ENCODE measurements at regions not wholly inside any gene's neighbourhood (a gene's known extent, or its start where the extent isn't known, plus 50 kb on each side); places are given as distances from the start of the nearest gene placed in this dataset.

DNA sequence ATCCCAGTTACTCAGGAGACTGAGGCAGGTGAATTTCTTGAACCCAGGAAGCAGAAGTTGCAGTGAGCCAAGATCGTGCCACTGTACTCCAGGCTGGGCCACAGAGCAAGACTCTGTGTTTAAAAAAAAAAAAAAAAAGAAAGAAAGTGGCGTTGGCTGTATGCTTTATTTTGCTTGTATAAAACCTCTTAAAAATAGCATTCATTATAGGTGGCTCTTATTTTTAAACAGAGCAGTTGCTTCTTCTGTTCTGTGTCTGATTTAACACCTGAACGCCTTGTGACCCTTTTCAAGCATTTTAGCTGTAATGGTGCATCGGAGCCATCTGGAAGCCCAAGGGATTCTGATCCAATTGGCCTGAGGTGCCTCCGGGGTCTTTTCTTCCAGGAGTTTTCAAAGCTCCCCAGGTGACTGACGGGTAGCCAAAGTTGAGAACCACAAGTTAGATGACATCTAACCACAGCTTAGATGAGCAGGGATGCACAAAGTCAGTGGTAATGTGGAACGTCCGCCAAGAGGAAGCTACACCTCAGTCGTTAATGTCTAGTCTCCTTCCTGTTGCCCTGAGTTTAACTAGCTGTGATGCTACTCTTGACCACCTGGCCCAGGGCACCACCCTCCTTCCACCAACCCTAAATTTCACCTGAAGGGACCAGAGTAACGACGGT lies 274.6 kb upstream of the KLF6 start:
- DNase-seq (ENCODE audit: low read depth, low spot score): no peak
- POLR2A ChIA-PET: interaction anchor here (0.8 kb wide), 1 partner anchor 79 kb away, joined by 3 read pairs; no protein-coding TSS in a partner anchor
- CTCF ChIA-PET: no interaction called here
- TF ChIP-seq, protein P1, sequence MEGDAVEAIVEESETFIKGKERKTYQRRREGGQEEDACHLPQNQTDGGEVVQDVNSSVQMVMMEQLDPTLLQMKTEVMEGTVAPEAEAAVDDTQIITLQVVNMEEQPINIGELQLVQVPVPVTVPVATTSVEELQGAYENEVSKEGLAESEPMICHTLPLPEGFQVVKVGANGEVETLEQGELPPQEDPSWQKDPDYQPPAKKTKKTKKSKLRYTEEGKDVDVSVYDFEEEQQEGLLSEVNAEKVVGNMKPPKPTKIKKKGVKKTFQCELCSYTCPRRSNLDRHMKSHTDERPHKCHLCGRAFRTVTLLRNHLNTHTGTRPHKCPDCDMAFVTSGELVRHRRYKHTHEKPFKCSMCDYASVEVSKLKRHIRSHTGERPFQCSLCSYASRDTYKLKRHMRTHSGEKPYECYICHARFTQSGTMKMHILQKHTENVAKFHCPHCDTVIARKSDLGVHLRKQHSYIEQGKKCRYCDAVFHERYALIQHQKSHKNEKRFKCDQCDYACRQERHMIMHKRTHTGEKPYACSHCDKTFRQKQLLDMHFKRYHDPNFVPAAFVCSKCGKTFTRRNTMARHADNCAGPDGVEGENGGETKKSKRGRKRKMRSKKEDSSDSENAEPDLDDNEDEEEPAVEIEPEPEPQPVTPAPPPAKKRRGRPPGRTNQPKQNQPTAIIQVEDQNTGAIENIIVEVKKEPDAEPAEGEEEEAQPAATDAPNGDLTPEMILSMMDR (IDR thresholded peaks at IDR 0.05; ENCODE audit: insufficient read depth, low read length, missing control alignments): no peak
- H3K4me3 ChIP-seq (ENCODE audit: low read depth, low read length): no peak overlapping the region

DNA sequence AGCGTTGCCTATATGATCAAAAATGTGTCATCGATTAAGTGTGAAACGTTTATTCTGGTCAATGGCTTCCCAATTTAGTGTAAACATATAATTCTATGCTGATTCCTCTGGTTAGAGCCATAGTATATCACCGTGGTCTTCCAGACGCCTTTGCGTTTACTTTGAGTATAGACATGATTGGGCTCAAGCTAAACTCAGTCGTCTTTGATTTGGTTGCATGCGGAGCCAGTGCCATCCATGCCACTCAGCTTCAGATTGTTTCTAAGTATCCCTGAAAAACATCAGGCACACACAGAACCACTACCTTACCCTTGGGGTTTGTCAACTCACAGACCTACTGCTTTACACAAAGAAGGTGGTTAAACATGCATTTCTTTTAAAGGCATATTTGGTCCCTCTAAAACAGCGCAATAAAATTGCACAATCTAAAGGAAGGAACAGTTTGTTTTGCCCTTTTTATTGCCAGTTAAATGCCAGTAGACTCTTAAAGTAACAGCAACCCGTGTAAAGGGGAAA lies 273.6 kb upstream of the KLF6 start:
- ChIA-PET POLR2A (no interaction called here), CTCF (no interaction called here)
- TF ChIP-seq, protein P1 (IDR thresholded peaks at IDR 0.05; ENCODE audit: insufficient read depth, low read length, missing control alignments): no peak
- H3K4me3 ChIP-seq (ENCODE audit: low read depth, low read length): no peak overlapping the region
- no peak for DNase-seq (ENCODE audit: low read depth, low spot score)

DNA sequence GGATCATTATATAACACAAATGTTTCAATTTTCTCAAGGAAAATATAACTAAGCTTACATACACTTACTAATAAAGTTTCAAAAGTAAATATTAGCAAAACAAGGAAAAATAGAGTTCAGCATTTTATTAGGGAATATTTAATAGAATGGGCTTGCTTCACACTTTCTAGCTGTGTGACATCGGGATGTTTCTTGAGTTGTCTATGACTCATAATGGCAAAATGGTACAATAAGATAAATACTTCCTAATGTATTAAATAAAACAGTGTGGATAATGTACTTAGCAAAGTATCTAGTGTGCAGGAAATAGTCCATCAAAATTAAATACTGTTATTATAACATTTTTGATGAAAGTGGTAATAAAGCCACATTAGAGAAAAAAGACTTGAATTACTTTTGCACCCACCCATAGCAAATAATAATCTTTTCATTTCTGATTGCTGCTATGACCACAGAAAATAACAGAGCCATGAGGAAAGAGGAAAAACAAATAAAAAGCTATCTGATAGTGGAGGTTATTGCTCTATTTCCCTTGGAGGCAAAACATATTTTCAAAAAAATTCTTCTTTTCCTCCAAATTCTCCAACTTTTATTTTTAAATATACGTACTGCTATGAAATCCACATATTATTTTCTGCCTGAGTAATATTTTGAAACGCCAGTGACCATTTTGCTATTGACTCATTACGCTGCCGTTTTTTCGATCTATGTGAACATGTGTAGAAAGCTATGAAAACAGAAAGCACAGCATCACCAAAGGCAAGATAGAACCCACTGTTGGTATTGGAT lies 272.9 kb upstream of the KLF6 start:
- H3K4me3 ChIP-seq (ENCODE audit: low read depth, low read length): no peak overlapping the region
- no peak for DNase-seq (ENCODE audit: low read depth, low spot score)
- ChIA-PET CTCF (no interaction called here), POLR2A (interaction anchor here (0.6 kb wide), 1 partner anchor 17 kb away, joined by 3 read pairs; no protein-coding TSS in a partner anchor)
- TF ChIP-seq, protein P1 (IDR thresholded peaks at IDR 0.05; ENCODE audit: insufficient read depth, low read length, missing control alignments): no peak

DNA sequence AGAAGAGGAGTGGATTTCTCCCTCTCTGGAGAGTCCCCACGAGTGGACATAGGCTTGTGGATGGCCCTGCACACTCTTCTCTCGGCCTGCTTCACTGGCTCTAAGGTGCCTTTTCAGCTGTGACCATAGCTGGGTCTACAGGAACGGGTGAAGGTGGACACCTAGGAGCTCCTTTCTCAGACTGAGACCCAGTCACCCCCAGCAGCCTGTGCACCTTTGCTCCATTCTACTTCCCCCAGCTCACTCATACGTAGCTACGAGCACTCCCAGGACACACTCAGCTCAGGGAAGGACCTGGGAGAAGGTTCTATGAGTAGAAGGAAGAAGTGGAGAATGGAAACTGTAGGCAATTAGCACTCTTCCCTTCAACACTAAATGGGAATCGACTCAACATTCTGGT lies 272.0 kb upstream of the KLF6 start:
- TF ChIP-seq, protein P1 (IDR thresholded peaks at IDR 0.05; ENCODE audit: insufficient read depth, low read length, missing control alignments): no peak
- ChIA-PET POLR2A (interaction anchor here (0.6 kb wide), 1 partner anchor 16 kb away, joined by 3 read pairs; no protein-coding TSS in a partner anchor), CTCF (no interaction called here)
- DNase-seq (ENCODE audit: low read depth, low spot score): no peak
- no peak overlapping the region for H3K4me3 ChIP-seq (ENCODE audit: low read depth, low read length)

DNA sequence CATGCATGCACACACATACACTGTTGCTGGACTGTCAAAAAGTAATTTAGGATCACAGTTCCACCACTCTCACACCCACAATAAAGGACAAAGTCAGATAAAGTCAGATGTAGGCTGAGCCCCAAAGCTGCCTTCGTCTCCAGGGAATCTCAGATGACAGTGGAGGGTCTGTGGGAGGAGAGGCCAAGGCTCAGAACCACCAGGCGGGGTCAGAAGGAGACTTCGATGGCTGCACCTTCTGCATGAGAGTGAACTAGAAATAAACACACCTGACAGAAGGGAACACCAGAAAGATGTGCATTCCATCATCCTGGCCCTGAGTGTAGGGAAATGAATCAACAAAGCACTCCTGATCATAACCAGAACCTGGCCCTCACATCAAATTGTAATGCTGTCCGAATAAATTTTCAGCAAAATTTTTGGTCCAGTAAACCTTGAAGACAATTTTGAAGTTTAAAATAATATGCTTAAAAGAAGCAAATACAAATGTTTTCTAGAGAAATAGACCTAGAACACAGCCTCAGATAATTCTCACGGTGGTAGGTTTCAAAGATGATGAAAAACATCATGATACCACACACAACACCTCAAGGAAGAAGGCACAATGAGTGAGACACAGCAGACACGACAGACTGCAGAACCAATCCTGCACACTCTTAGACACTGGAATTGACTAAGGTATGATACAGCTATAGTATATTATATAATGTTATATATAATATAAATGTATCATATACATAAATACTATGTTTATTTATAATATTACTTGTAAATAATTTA lies 269.8 kb upstream of the KLF6 start:
- POLR2A ChIA-PET: no interaction called here
- CTCF ChIA-PET: no interaction called here

More for the DNA sequence above, 269.8 kb upstream of the KLF6 start:
- no peak overlapping the region for H3K4me3 ChIP-seq (ENCODE audit: low read depth, low read length)
- TF ChIP-seq, protein P1 (IDR thresholded peaks at IDR 0.05; ENCODE audit: insufficient read depth, low read length, missing control alignments): no peak
- DNase-seq (ENCODE audit: low read depth, low spot score): no peak

Data from AG04449 (cell line).